ENCODE measurements at regions not wholly inside any gene's neighbourhood (a gene's known extent, or its start where the extent isn't known, plus 50 kb on each side); places are given as distances from the start of the nearest gene placed in this dataset.

- Histone ChIP-seq H3K36me3 (ENCODE audit: control insufficient read depth in 2 of 2, insufficient read depth in 1 of 2, low read length in 2 of 2) (no peaks in the 10 kb centered on the region), H3K9me3 (ENCODE audit: control insufficient read depth, insufficient read depth, low read depth, low read length) (no peaks in the 10 kb centered on the region), H3K27ac (ENCODE audit: extremely low read depth, low read depth, low read length) (no peak overlapping the region), H3K4me3 (ENCODE audit: low read depth, low read length) (no peak overlapping the region), H3K4me1 (ENCODE audit: control insufficient read depth, insufficient read depth, low read length) (no peaks in the 10 kb centered on the region)
- no peak for TF ChIP-seq PRDM2 (tag by site-specific recombination; IDR thresholded peaks at IDR 0.05; ENCODE audit: borderline replicate concordance)
- no peak for TF ChIP-seq ZNF664 (tag by site-specific recombination; IDR thresholded peaks at IDR 0.05)
- no peak for TF ChIP-seq ZIC2 (tag by site-specific recombination; IDR thresholded peaks at IDR 0.05)
- TF ChIP-seq KLF10 (tag by site-specific recombination; IDR thresholded peaks at IDR 0.05) = no peak
- POLR2A ChIA-PET = no interaction called here
- CTCF ChIA-PET = interaction anchor here (0.6 kb wide), 1 partner anchor 344 kb away, joined by 4 read pairs; no protein-coding TSS in a partner anchor
Observed at GRCh38 chr2:51448911-51449310, 417.0 kb upstream of the NRXN1 start.

DNA sequence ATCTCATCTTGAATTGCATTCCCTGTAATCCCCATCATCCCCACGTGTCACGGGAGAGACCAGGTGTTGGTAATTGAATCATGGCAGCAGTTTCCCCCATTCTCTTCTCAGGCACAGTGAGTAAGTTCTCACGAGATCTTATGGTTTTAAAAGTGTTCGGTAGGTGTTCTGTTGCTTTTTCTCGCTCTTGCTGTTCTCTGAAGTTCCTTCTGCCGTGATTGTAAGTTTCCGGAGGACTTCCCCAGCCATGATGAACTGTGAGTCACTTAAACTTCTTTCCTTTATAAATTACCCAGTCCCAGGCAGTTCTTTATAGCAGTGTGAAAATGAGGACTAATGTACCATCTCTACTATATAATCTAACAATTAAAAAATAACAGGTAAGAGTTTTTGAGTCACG is 409.9 kb upstream of the NRXN1 start:
- H3K36me3 ChIP-seq (ENCODE audit: control insufficient read depth in 2 of 2, insufficient read depth in 1 of 2, low read length in 2 of 2) = no peaks in the 10 kb centered on the region
- H3K4me1 ChIP-seq (ENCODE audit: control insufficient read depth, insufficient read depth, low read length) = no peaks in the 10 kb centered on the region
- no peak overlapping the region for H3K4me3 ChIP-seq (ENCODE audit: low read depth, low read length)
- POLR2A ChIA-PET = no interaction called here
- CTCF ChIA-PET = no interaction called here
- TF ChIP-seq ZNF132 (tag by site-specific recombination; IDR thresholded peaks at IDR 0.05; ENCODE audit: borderline replicate concordance) (no peak), RBAK (tag by site-specific recombination; IDR thresholded peaks at IDR 0.05) (no peak), ZNF843 (tag by site-specific recombination; IDR thresholded peaks at IDR 0.05) (no peak), ZNF626 (tag by site-specific recombination; IDR thresholded peaks at IDR 0.05) (no peak), ZNF433 (tag by site-specific recombination; IDR thresholded peaks at IDR 0.05; ENCODE audit: low read depth) (no peak), ZEB2 (tag by site-specific recombination; IDR thresholded peaks at IDR 0.05) (no peak), ZNF623 (tag by site-specific recombination; IDR thresholded peaks at IDR 0.05) (no peak), SP2 (tag by site-specific recombination; IDR thresholded peaks at IDR 0.05) (no peak), ZNF48 (tag by site-specific recombination; IDR thresholded peaks at IDR 0.05) (no peak), ZNF274 (IDR thresholded peaks at IDR 0.05; ENCODE audit: low read length) (no peak), ZNF274 (tag by site-specific recombination; IDR thresholded peaks at IDR 0.05; ENCODE audit: borderline replicate concordance) (no peak), PATZ1 (tag by site-specific recombination; IDR thresholded peaks at IDR 0.05) (no peak), SETDB1 (IDR thresholded peaks at IDR 0.05; ENCODE audit: insufficient read length, low read length) (no peak), ZNF549 (tag by site-specific recombination; IDR thresholded peaks at IDR 0.05) (no peak), BCL6B (tag by site-specific recombination; IDR thresholded peaks at IDR 0.05) (no peak), AEBP2 (tag by site-specific recombination; IDR thresholded peaks at IDR 0.05; ENCODE audit: borderline replicate concordance) (no peak), ZFP37 (tag by site-specific recombination; IDR thresholded peaks at IDR 0.05) (no peak), ZNF121 (tag by site-specific recombination; IDR thresholded peaks at IDR 0.05) (no peak)
- no peaks in the 10 kb centered on the region for H3K9me3 ChIP-seq (ENCODE audit: control insufficient read depth, insufficient read depth, low read depth, low read length)
- H3K27ac ChIP-seq (ENCODE audit: extremely low read depth, low read depth, low read length) = no peak overlapping the region
